RKO (cell line): ENCODE measurements at regions not wholly inside any gene's neighbourhood (a gene's known extent, or its start where the extent isn't known, plus 50 kb on each side); places are given as distances from the start of the nearest gene placed in this dataset.

ENCODE experiments used
- DNase-seq: peaks from one replicate; pipeline ENCODE4 v3.0.0-alpha.2; 2016; ENCODE audit warnings: low spot score

GRCh38 chr3:176554791-176555654, 642.3 kb downstream of the TBL1XR1 start:
- DNase-seq: no peak

DNA sequence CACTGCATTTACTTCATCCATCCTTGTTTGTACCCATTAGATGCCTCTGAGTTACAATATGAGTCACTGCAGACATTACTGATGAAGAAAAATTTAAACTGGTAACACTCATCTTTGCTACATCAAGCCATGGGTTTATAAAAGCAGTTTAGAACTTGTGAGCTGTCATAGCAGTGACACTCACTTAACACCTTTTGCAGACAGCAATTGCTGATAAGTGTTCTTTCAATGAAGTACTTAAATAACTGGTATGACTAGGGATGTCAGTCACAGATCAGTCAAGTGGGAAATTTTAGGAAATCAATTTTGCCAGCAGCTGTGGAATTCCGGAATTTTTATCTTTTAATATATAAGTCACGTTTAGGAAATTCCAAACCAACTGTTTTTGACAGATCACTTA, 643.0 kb downstream of the TBL1XR1 start:
- no peak for DNase-seq

GRCh38 chr3:176526942-176527341, 670.3 kb downstream of the TBL1XR1 start:
- DNase-seq: no peak

DNA sequence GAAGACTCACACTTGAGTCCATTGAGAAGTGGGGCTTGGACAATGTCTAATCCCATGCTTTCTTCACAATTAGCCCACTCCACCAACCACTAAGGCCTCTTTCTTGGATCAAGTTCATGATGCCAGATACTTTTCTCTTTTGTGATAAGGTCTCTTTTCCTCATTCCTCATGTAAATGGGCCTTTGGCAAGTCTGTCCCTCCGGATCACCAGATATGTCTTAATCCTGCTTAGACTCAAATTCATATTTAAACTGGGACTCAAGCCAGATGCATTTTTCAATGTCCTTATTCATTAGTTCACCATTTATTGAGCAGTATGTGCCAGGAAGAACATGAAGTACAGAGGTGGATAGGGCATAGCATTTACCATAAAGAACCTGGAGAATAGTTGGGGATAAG, 671.1 kb downstream of the TBL1XR1 start:
- DNase-seq: no peak

DNA sequence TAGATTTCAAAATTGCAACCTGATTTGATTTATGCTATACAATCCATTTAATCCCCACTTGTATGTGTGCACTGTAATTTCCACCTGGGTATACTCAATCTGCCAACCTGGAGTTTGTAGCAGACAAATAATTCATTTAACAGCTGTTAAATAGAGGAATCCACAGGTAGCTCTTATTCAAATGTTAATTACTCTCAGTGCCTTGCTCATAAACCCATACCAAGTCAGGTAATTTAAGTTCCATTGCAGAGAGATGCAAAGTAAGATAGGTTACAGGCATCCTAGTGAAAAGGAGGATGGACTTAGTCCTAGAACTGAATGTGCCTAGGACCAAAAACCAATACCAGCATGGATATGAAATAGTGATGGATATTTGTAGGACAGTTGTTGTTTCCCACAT, 674.2 kb downstream of the TBL1XR1 start:
- DNase-seq: no peak

GRCh38 chr3:176522436-176522835, 674.8 kb downstream of the TBL1XR1 start:
- DNase-seq: no peak

GRCh38 chr3:176521531-176522175, 675.6 kb downstream of the TBL1XR1 start:
- DNase-seq: no peak

- DNase-seq: peak; percentile 60
Measured at GRCh38 chr3:176514297-176514696, 683.0 kb downstream of the TBL1XR1 start.

DNA sequence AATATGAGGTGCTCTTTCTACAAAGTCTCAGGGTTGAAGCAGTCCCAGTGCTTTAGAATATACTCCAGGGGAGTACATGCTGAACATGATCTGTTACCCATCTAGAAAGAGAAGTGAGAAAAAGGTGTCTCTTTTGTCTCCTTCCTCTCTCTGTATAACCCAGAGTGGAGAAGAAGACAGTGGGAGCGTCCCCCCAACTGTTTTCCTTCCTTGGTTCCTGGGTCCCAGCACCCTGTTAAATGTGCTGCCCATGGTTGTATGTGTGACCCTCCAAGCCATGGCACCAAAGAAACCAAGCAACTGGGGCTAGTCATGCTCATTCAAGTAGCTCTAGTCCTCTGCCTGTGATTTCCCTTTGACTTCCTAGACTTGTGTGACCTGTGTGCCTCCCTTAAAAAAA, 683.7 kb downstream of the TBL1XR1 start:
- no peak for DNase-seq

- DNase-seq: no peak
Measured at GRCh38 chr3:176512037-176512436, 685.2 kb downstream of the TBL1XR1 start.

DNA sequence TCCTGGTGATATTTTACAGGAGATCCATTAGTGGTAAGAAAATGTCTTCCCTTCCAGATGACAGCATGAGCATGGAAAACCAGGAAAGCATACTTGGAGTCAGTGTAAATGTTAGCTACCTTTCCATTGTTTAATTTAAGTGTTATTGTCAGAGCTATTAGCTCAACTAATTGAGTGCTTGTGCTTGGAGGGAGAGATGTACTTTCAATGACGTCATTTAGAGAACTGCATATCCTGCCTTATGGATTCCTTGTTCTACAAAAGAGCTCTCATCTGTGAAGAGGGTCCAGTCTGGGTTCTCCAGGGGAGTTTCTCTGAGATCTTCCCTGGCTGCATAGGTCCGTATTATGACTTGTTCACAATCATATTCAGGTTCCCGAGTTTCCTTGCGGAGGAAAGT, 687.2 kb downstream of the TBL1XR1 start:
- DNase-seq: no peak

GRCh38 chr3:176505878-176506621, 691.2 kb downstream of the TBL1XR1 start:
- no peak for DNase-seq

DNA sequence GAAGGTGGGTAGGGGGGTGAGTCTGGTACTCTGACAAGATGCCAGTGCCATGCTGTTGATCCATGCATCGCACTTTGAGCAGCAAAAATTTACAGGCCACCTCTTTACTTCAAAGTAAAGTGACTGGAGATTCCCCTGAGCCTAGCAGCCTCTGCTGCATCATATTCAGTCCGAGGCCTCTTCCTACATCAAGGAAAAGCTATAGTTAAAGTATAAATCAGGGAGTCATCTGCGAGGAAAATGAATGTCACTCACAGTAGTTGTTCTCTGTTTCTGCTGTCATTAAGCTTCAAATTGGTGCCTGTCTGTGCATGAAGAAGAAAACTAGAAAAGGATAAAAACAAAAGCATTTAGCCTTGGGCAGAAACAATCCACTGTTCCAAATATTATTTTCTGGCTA, 706.2 kb downstream of the TBL1XR1 start:
- no peak for DNase-seq

DNA sequence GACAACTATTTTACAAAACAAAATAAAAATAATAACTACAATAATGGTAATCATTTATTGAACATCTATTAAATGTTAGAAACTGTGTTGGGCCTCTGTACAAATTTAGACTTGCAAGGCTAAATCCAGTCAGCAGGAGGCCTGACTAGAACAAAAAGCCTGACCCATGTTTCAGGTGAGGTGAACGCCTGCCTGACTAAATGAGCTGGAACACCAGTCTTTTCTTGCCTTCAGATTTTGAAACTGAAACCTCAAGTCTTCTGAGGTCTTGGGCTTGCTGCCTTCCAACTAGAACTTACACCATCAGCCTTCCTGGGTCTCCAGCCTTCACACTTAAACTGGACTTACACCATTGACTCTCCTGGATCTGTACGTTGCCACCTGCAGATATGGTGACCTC, 706.9 kb downstream of the TBL1XR1 start:
- no peak for DNase-seq

GRCh38 chr3:176479248-176479647, 718.0 kb downstream of the TBL1XR1 start:
- no peak for DNase-seq

- no peak for DNase-seq
Measured at GRCh38 chr3:176469694-176470205, 727.5 kb downstream of the TBL1XR1 start.

DNA sequence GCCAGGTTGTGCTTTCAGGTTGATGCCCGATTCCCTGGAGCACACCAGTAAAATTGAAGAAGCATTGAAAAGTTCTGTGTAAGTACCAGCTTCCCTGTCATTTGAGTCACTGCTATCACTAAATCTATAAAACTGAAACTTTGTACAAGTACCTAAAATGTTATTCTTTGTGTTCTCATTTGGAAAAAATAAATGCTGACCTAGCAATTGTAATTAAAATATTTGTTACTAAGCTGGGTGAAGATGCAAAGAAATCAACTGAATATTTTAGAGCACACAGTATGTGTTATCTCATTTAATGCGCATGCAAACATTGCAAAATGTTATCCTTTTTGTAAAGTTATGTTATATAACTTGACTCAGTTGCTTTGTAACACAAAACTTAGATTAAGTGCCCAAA, 733.7 kb downstream of the TBL1XR1 start:
- no peak for DNase-seq

DNA sequence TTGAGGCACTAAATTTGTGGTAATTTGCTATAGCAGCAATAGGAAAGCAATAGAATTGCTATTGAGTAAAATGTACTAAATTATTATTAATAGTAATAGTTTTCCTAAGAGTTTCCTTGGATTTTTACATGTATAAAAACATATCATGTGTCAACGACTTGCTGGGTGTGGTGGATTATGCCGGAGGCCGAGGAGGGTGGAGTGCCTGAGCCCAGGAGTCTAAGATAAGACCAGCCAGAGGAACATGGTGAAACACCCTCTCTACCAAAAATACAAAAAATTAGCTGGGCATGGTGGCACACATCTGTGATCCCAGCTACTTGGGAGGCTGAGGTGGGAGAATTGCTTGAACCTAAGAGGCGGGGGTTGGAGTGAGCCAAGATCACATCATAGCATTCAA, 749.9 kb downstream of the TBL1XR1 start:
- no peak for DNase-seq

- no peak for DNase-seq
Measured at GRCh38 chr3:176442326-176442725, 755.0 kb downstream of the TBL1XR1 start.

GRCh38 chr3:176439729-176440128, 757.6 kb downstream of the TBL1XR1 start:
- no peak for DNase-seq

DNA sequence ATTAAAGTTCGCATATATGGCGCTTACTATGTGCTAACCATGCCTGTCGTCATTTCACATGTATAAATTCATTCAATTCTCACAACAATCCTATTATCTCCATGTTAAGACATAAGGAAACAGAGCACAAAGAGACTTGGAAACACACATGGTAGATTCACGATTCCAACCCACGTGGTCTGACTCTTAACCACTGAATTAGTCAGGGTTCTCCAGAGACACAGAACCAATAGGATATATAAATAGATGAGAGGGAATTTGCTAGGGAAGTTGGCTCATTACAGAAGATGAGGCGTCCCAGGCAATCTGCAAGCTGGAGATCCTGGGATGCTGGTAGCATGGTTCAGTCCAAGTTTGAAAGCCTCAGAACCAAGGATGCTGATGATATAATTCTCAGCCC, 765.3 kb downstream of the TBL1XR1 start:
- DNase-seq: no peak

- no peak for DNase-seq
Measured at GRCh38 chr3:176431038-176431418, 766.3 kb downstream of the TBL1XR1 start.
